ENCODE measurements at regions not wholly inside any gene's neighbourhood (a gene's known extent, or its start where the extent isn't known, plus 50 kb on each side); places are given as distances from the start of the nearest gene placed in this dataset.
A peak's percentile ranks its signal among the peaks of the same experiment; 100 is the strongest.

GRCh38 chr12:127106041-127106440, 1160.9 kb upstream of the TMEM132C start:
- DNase-seq (ENCODE audit: extremely low spot score, unreplicated experiment), result no peak
- no peaks in the 10 kb centered on the region for H3K9me3 Mint-ChIP-seq (ENCODE audit: unreplicated experiment)
- no peaks in the 10 kb centered on the region for H3K4me1 Mint-ChIP-seq (ENCODE audit: unreplicated experiment)
- H3K27ac Mint-ChIP-seq (ENCODE audit: unreplicated experiment), result no peak overlapping the region
- no peak for TF ChIP-seq CTCF (IDR thresholded peaks at IDR 0.05)
- no peak overlapping the region for H3K4me3 Mint-ChIP-seq (ENCODE audit: unreplicated experiment)
- no peaks in the 10 kb centered on the region for H3K36me3 Mint-ChIP-seq (ENCODE audit: unreplicated experiment)
- peaks cover 7% of the 10 kb centered on the region for H3K27me3 Mint-ChIP-seq (ENCODE audit: unreplicated experiment)

GRCh38 chr12:127106697-127107096, 1160.3 kb upstream of the TMEM132C start:
- no peak for TF ChIP-seq CTCF (IDR thresholded peaks at IDR 0.05)
- no peak overlapping the region for H3K4me3 Mint-ChIP-seq (ENCODE audit: unreplicated experiment)
- no peak overlapping the region for H3K27ac Mint-ChIP-seq (ENCODE audit: unreplicated experiment)
- H3K4me1 Mint-ChIP-seq (ENCODE audit: unreplicated experiment), result no peaks in the 10 kb centered on the region
- H3K36me3 Mint-ChIP-seq (ENCODE audit: unreplicated experiment), result no peaks in the 10 kb centered on the region
- DNase-seq (ENCODE audit: extremely low spot score, unreplicated experiment), result no peak
- no peaks in the 10 kb centered on the region for H3K9me3 Mint-ChIP-seq (ENCODE audit: unreplicated experiment)
- peaks cover 7% of the 10 kb centered on the region for H3K27me3 Mint-ChIP-seq (ENCODE audit: unreplicated experiment)

GRCh38 chr12:127107744-127108143, 1159.2 kb upstream of the TMEM132C start:
- Mint-ChIP-seq H3K36me3 (ENCODE audit: unreplicated experiment) (no peaks in the 10 kb centered on the region), H3K9me3 (ENCODE audit: unreplicated experiment) (no peaks in the 10 kb centered on the region), H3K4me3 (ENCODE audit: unreplicated experiment) (no peak overlapping the region), H3K27me3 (ENCODE audit: unreplicated experiment) (peaks cover 7% of the 10 kb centered on the region), H3K4me1 (ENCODE audit: unreplicated experiment) (no peaks in the 10 kb centered on the region), H3K27ac (ENCODE audit: unreplicated experiment) (no peak overlapping the region)
- TF ChIP-seq CTCF (IDR thresholded peaks at IDR 0.05), result no peak
- no peak for DNase-seq (ENCODE audit: extremely low spot score, unreplicated experiment)

GRCh38 chr12:127108360-127109215, 1158.4 kb upstream of the TMEM132C start:
- Mint-ChIP-seq H3K4me3 (ENCODE audit: unreplicated experiment) (no peak overlapping the region), H3K27ac (ENCODE audit: unreplicated experiment) (no peak overlapping the region), H3K9me3 (ENCODE audit: unreplicated experiment) (no peaks in the 10 kb centered on the region), H3K36me3 (ENCODE audit: unreplicated experiment) (no peaks in the 10 kb centered on the region), H3K27me3 (ENCODE audit: unreplicated experiment) (peaks cover 7% of the 10 kb centered on the region), H3K4me1 (ENCODE audit: unreplicated experiment) (no peaks in the 10 kb centered on the region)
- TF ChIP-seq CTCF (IDR thresholded peaks at IDR 0.05), result peak; percentile 77
- no peak for DNase-seq (ENCODE audit: extremely low spot score, unreplicated experiment)

GRCh38 chr12:127113945-127114344, 1153.0 kb upstream of the TMEM132C start:
- Mint-ChIP-seq H3K4me1 (ENCODE audit: unreplicated experiment) (no peaks in the 10 kb centered on the region), H3K27me3 (ENCODE audit: unreplicated experiment) (peaks cover 24% of the 10 kb centered on the region), H3K36me3 (ENCODE audit: unreplicated experiment) (no peaks in the 10 kb centered on the region), H3K4me3 (ENCODE audit: unreplicated experiment) (no peak overlapping the region), H3K27ac (ENCODE audit: unreplicated experiment) (no peak overlapping the region), H3K9me3 (ENCODE audit: unreplicated experiment) (no peaks in the 10 kb centered on the region)
- no peak for TF ChIP-seq CTCF (IDR thresholded peaks at IDR 0.05)
- no peak for DNase-seq (ENCODE audit: extremely low spot score, unreplicated experiment)

All from osteocyte (in vitro differentiated cells).